PC-9 (cell line): ENCODE measurements at regions not wholly inside any gene's neighbourhood (a gene's known extent, or its start where the extent isn't known, plus 50 kb on each side); places are given as distances from the start of the nearest gene placed in this dataset.

Experiments
- EZH2 ChIP-seq: fragments of 200-600 bp; sonication (generic); IDR thresholded peaks from 2 replicates; pipeline ENCODE4 v1.8.0; 2017; ENCODE audit warnings: antibody characterized with exemption, low read depth
- TF ChIP-seq, protein P1 (sequence below): fragments of 200-600 bp; sonication (generic); conservative IDR thresholded peaks from 2 replicates; pipeline ENCODE4 v1.6.1; 2017; ENCODE audit warnings: mixed run types, antibody characterized with exemption, mild to moderate bottlenecking, moderate library complexity

DNA sequence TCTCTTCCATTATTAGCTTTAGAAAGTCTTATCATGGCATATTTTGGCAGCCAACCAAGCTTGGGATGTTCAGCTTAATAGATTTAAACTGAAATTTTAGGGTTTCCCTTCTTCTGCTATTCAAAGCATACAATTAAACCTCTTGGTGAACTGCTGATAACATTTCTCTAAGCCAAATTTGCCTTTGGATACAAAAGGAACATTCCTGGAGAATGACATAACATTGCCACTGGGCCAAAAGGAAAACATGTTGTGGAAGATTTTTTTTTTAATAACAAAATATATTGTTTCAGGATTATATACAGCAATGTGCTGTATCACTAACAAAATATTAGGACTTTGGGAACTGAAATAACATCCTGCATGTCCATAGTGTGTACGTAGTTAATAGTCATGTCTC, 215.1 kb upstream of the TBX18 start:
- TF ChIP-seq, protein P1, sequence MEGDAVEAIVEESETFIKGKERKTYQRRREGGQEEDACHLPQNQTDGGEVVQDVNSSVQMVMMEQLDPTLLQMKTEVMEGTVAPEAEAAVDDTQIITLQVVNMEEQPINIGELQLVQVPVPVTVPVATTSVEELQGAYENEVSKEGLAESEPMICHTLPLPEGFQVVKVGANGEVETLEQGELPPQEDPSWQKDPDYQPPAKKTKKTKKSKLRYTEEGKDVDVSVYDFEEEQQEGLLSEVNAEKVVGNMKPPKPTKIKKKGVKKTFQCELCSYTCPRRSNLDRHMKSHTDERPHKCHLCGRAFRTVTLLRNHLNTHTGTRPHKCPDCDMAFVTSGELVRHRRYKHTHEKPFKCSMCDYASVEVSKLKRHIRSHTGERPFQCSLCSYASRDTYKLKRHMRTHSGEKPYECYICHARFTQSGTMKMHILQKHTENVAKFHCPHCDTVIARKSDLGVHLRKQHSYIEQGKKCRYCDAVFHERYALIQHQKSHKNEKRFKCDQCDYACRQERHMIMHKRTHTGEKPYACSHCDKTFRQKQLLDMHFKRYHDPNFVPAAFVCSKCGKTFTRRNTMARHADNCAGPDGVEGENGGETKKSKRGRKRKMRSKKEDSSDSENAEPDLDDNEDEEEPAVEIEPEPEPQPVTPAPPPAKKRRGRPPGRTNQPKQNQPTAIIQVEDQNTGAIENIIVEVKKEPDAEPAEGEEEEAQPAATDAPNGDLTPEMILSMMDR = no peak
- TF ChIP-seq EZH2 = no peak
